ENCODE measurements at regions not wholly inside any gene's neighbourhood (a gene's known extent, or its start where the extent isn't known, plus 50 kb on each side); places are given as distances from the start of the nearest gene placed in this dataset.

- no peak for DNase-seq
These were observed 173.1 kb downstream of the NECTIN3 start for GRCh38 chr3:111244760-111245159.

GRCh38 chr3:111246967-111247760 lies 175.5 kb downstream of the NECTIN3 start:
- DNase-seq = no peak

- DNase-seq = no peak
These were observed 176.8 kb downstream of the NECTIN3 start for GRCh38 chr3:111248406-111248805.

DNA sequence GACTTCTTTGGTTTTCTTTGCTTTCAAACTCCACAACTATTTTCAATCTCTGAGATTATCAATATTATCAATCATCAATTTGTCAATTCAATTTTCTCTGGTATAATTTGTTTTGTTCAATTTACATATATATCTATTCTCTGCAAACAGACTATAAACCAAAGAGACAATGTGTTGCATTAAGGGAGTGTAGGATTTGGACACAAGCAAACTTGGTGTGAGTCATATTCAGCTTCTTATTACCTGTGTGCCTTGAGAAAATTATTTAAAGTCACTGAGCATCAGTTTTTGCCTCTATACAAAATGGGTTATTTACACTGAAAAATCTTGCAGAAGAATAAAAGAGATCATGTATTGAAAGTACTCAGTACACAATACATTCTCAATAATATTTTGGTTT lies 177.8 kb downstream of the NECTIN3 start:
- no peak for DNase-seq

- no peak for DNase-seq
These were observed 181.2 kb downstream of the NECTIN3 start for GRCh38 chr3:111252779-111253178.

DNA sequence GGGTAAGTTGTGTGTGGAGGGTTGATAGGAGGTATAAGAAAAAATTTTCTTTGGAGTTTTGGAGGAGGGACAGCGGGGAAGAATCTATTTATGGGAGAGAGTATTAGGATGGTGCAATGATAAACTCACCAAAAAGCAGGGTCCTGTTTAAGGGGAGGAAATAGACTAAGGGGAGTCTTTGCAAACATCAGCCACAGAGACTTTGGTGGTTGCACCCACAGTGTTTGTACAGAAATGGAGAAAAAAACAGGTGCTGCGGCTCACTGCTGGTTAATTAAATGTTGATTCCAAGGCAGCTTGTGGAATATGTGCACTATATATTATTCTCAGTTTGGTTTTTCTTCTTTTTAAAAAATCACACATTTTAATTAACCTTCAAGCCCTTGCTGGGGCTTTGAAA lies 182.1 kb downstream of the NECTIN3 start:
- DNase-seq = no peak

DNA sequence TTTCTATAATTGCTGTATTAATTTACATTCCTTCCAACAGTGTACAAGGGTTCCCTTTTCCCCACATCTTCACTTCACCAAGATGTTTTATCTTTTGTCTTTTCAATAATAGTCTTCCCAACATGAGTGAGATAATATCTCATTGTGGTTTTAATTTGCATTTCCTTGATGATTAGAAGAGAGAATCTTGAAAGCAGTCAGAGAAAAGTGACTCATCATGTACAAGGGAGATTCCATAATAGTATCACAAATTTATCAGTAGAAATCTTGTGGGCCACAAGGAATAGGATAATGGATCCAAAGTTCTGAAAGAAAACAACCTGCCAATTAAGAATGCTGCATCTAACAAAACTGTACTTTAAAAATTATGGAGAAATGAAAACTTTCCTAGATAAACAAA lies 189.3 kb downstream of the NECTIN3 start:
- DNase-seq = no peak

DNA sequence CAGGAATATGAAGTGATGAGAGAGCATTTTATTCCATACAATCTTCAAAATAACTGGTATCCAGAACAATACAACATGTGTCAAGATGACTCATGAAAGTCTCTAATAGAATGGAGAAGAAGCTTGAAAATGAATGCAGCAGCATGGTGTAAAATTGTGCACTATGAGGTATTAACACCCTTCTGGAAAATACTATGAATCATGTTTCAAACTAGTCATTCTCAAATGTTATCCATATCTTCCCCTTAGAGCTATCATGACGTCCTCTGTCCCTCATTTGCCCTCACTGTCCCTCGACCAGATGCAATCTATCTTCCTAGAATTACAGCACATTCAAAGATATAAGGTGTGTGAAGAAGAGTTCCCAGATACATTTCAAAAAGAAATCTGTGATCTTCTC lies 198.2 kb downstream of the NECTIN3 start:
- no peak for DNase-seq

- DNase-seq = peak; percentile 12
These were observed 205.6 kb downstream of the NECTIN3 start for GRCh38 chr3:111277226-111277625.

DNA sequence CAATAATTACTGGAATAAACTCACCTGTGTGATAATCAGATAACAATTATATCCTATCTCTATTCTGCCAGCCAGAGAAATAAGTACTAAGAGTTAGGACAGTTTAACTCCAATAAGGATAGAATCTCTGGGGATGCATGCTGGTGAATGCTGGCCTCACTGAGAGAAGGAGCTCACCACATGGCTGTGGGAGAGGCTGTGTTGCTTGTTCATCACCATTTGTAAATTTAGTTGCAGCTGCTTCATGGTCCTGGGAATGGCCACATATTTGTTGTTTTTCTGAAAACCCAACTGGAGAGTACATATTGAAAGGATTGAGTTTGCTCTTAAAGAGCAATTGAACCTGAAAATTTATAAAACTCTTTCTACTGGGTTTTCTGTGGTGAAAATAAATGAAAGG lies 207.3 kb downstream of the NECTIN3 start:
- DNase-seq = no peak

- no peak for DNase-seq
These were observed 210.4 kb downstream of the NECTIN3 start for GRCh38 chr3:111282024-111282423.

- no peak for DNase-seq
These were observed 211.5 kb downstream of the NECTIN3 start for GRCh38 chr3:111283165-111283564.

DNA sequence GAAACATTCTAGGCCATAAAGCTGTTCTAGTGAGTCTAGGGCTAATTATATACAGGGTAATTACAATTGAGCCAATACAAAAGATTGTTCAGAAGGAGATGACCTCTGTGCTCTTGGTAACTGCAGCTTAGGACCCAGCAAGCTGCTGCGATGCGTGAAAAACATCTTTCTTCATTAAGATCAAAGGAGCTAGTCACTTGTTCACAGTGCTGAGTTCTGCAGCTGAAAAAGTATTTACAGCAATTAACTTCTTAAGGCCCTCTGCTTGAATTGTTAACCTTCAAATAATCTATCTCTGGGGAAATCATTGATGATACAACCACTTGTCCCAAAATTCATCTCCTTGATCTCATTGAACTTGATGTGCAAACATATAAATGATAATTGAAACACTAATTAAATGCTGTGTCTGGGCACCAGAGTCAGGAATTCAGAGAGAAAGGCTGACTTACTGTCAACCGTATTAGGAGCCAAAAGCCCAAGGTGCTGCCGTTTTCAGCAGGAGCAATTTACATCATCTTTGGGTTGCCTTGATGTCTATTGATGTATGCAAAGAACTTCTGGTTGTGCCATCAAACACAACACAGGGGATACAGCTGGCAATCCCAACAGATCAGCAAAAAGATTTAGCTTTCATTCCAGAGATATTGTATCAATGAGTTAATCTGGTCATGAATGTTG lies 213.0 kb downstream of the NECTIN3 start:
- DNase-seq = no peak

GRCh38 chr3:111285184-111285538 lies 213.5 kb downstream of the NECTIN3 start:
- DNase-seq = no peak

GRCh38 chr3:111285694-111286093 lies 214.1 kb downstream of the NECTIN3 start:
- peak; percentile 5 for DNase-seq

- DNase-seq = no peak
These were observed 215.1 kb downstream of the NECTIN3 start for GRCh38 chr3:111286746-111287145.

DNA sequence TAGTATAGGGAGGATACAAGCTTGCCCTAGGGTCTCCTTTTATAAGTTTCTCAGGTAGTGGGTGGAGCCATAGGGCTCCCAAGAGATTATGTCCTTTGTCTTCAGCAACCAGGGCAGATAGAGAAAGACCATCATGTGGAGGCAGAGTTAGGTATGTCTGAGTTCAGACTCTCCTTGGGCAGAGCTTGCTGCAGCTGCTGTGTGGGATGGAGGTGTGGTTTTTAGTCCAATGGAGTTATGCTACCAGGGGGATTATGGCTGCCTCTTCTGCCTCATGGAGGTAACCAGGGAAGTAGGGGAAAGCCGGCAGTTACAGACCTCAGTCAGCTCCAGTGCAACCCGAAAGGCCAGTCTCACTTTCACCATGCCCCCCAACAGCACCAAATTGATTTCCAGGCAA lies 220.5 kb downstream of the NECTIN3 start:
- no peak for DNase-seq

DNA sequence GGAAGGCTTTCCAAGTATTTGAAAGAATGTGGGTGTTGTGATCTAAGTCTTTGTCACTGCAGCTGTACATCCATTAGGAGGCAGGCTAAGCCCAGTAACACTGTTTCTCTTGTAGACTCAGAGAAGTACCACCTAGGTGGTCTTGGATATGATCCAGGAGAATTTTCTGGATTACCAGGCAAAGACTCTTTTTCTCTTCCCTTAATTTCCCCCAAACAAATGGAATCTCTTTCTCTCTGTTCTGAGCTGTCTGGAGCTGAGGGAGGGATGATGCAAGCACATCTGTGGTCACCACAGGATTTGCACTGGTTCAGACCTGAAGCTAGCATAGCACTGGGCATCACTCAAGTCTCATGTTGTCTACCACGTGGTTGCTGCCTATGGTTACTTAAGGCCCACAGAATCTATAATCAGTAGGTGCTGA lies 227.6 kb downstream of the NECTIN3 start:
- no peak for DNase-seq

GRCh38 chr3:111301238-111301798 lies 229.7 kb downstream of the NECTIN3 start:
- no peak for DNase-seq

GRCh38 chr3:111302063-111302462 lies 230.4 kb downstream of the NECTIN3 start:
- no peak for DNase-seq

GRCh38 chr3:111303760-111304159 lies 232.1 kb downstream of the NECTIN3 start:
- no peak for DNase-seq

DNA sequence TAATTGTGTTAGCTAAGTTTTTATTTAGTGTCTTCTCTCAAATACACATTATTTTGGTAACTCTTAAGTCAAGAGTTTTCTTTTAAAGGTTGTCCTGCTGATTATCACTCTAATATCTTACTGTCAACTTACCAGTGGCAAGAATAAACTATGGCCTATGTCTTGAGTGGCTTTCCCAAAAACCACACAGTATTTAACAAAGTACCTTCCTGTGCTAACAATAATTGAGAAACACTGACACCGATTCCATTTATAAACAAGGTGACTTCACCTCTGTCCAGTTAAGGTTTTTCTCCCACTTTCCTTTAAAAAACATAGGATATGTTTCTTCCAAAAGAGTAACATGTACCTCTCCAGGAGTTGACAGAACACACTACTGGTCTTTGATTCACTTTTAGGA lies 234.3 kb upstream of the CD96 start:
- DNase-seq = no peak

- DNase-seq = no peak
These were observed 230.9 kb upstream of the CD96 start for GRCh38 chr3:111311126-111311525.
